HG03457 (cell line): ENCODE measurements at regions not wholly inside any gene's neighbourhood (a gene's known extent, or its start where the extent isn't known, plus 50 kb on each side); places are given as distances from the start of the nearest gene placed in this dataset.

ENCODE experiments used
- ATAC-seq: cut with Tn5 transposase; IDR thresholded peaks from one replicate; pipeline ENCODE4 v1.9.1; 2021; ENCODE audit warnings: moderate number of reproducible peaks; ENCODE audit not compliant: unreplicated experiment

- ATAC-seq, result no peak
Observed at GRCh38 chr9:21746550-21746949, 55.9 kb upstream of the MTAP start.

- ATAC-seq, result no peak
Observed at GRCh38 chr9:21747175-21747574, 55.3 kb upstream of the MTAP start.

GRCh38 chr9:21750021-21750735 lies 52.3 kb upstream of the MTAP start:
- no peak for ATAC-seq

GRCh38 chr9:21751998-21752397 lies 50.4 kb upstream of the MTAP start:
- no peak for ATAC-seq
